Liver (tissue), 7 donors: ENCODE measurements at regions not wholly inside any gene's neighbourhood (a gene's known extent, or its start where the extent isn't known, plus 50 kb on each side); places are given as distances from the start of the nearest gene placed in this dataset.

Experiments
- DNase-seq: peaks from one replicate; pipeline ENCODE4 v3.0.0-alpha.2; 2017; ENCODE audit warnings: low spot score
- H3K27ac ChIP-seq, 2 donors: one replicate each; pipeline ENCODE4 v1.7.0; 2013; ENCODE audit warnings: inconsistent platforms in 2 of 2, low read length in 2 of 2, control low read depth in 1 of 2, low read depth in 1 of 2, mild to moderate bottlenecking in 1 of 2
- H3K27me3 ChIP-seq, 4 donors: one replicate each; pipeline versions ENCODE4 v1.6.1 to v1.7.0; 2013; ENCODE audit warnings: low read length in 3 of 4, inconsistent platforms in 1 of 4, mild to moderate bottlenecking in 1 of 4, moderate library complexity in 1 of 4; ENCODE audit not compliant: control insufficient read depth in 4 of 4, insufficient read depth in 4 of 4
- H3K36me3 ChIP-seq, 4 donors: one replicate each; pipeline versions ENCODE4 v1.6.1 to v1.7.0; 2013; ENCODE audit warnings: low read length in 3 of 4, mild to moderate bottlenecking in 3 of 4, low read depth in 1 of 4, moderate library complexity in 1 of 4; ENCODE audit not compliant: control insufficient read depth in 4 of 4, insufficient read depth in 3 of 4
- H3K4me1 ChIP-seq, 4 donors: one replicate each; pipeline versions ENCODE4 v1.6.1 to v1.7.0; 2013; ENCODE audit warnings: low read length in 3 of 4, mild to moderate bottlenecking in 3 of 4, moderate library complexity in 1 of 4; ENCODE audit not compliant: control insufficient read depth in 4 of 4, insufficient read depth in 4 of 4
- H3K4me3 ChIP-seq, 3 donors: one replicate each; pipeline versions ENCODE4 v1.6.1 to v1.7.0; 2013; ENCODE audit warnings: low read length in 3 of 3, control low read depth in 1 of 3, low read depth in 1 of 3, mild to moderate bottlenecking in 1 of 3
- H3K9ac ChIP-seq, 2 donors: one replicate each; pipeline ENCODE4 v1.7.0; 2013; ENCODE audit warnings: low read length in 2 of 2, mild to moderate bottlenecking in 2 of 2, moderate library complexity in 2 of 2, control low read depth in 1 of 2, low read depth in 1 of 2
- H3K9me3 ChIP-seq, 4 donors: one replicate each; pipeline versions ENCODE4 v1.6.1 to v1.7.0; 2013; ENCODE audit warnings: low read length in 3 of 4; ENCODE audit not compliant: control insufficient read depth in 4 of 4
- EGR1 ChIP-seq, 2 donors: IDR thresholded peaks; 2 replicates each; pipeline ENCODE4 v1.6.1; 2016 to 2018; ENCODE audit warnings: antibody characterized with exemption in 2 of 2, low read depth in 2 of 2
- FOXA1 ChIP-seq: IDR thresholded peaks from 2 replicates; pipeline ENCODE4 v1.6.1; 2016; ENCODE audit warnings: antibody characterized with exemption
- FOXA2 ChIP-seq: IDR thresholded peaks from 2 replicates; pipeline ENCODE4 v1.6.1; 2016; ENCODE audit warnings: antibody characterized with exemption
- GABPA ChIP-seq, 2 donors: IDR thresholded peaks in 1 of 2; conservative IDR thresholded peaks in 1 of 2; 2 replicates each; pipeline ENCODE4 v1.6.1; 2016; ENCODE audit warnings: antibody characterized with exemption in 2 of 2, mild to moderate bottlenecking in 1 of 2, moderate library complexity in 1 of 2
- HNF4A ChIP-seq, 2 donors: conservative IDR thresholded peaks; 2 replicates each; pipeline ENCODE4 v1.6.1; 2016; ENCODE audit warnings: antibody characterized with exemption in 2 of 2, mild to moderate bottlenecking in 2 of 2
- HNF4G ChIP-seq: IDR thresholded peaks from 2 replicates; pipeline ENCODE4 v1.6.1; 2016; ENCODE audit warnings: antibody characterized with exemption
- JUND ChIP-seq, 2 donors: IDR thresholded peaks; 2 replicates each; pipeline ENCODE4 v1.6.1; 2016; ENCODE audit warnings: antibody characterized with exemption in 2 of 2
- RAD21 ChIP-seq, 2 donors: IDR thresholded peaks; 2 replicates each; pipeline ENCODE4 v1.6.1; 2016; ENCODE audit warnings: antibody characterized with exemption in 2 of 2, mild to moderate bottlenecking in 2 of 2
- RXRA ChIP-seq, 2 donors: IDR thresholded peaks; 2 replicates each; pipeline ENCODE4 v1.6.1; 2017 to 2018; ENCODE audit warnings: antibody characterized with exemption in 2 of 2, mild to moderate bottlenecking in 1 of 2
- TAF1 ChIP-seq: conservative IDR thresholded peaks from 2 replicates; pipeline ENCODE4 v1.6.1; 2016; ENCODE audit warnings: antibody characterized with exemption, mild to moderate bottlenecking
- YY1 ChIP-seq: IDR thresholded peaks from 2 replicates; pipeline ENCODE4 v1.6.1; 2016; ENCODE audit warnings: antibody characterized with exemption, mild to moderate bottlenecking
- WGBS: extraction: QIAGEN DNeasy Blood & Tissue Kit; methylation state at CpG from one replicate; pipeline ENCODE4 v1.1.7; 2013; 5-methylcytosine and 5-hydroxymethylcytosine counted together
- TF ChIP-seq, protein P1 (sequence below): IDR thresholded peaks from 2 replicates; pipeline ENCODE4 v1.6.1; 2016; ENCODE audit warnings: antibody characterized with exemption, mild to moderate bottlenecking
- TF ChIP-seq, protein P2 (sequence below): IDR thresholded peaks from 2 replicates; pipeline ENCODE4 v1.6.1; 2016; ENCODE audit warnings: antibody characterized with exemption
- TF ChIP-seq, protein P3 (sequence below): IDR thresholded peaks from 2 replicates; pipeline ENCODE4 v1.6.1; 2016; ENCODE audit warnings: antibody characterized with exemption
- donor health status: healthy.
- donor health status: healthy.
- donor health status: healthy.
- donor health status: healthy.

DNA sequence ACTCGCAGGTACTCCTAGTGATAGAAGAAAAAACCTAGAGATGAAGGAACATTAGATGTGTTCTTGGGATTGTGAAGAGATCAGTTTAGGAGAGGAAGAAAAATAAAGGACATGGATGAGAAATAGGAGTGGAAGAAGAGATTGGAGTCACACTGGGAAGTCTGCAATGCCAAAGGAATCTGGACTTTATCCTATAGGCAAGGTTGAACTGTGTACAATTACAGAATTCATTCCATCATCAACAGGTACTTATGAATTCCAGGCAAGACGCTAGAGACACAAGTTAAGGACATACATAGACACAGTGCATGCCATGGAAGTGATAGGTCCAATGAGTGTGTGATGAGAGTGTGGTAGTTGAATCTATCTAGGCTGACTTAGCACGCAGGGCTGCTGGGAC, 101.3 kb downstream of the EDN1 start:
- Histone ChIP-seq H3K9me3 (no peaks in the 10 kb centered on the region), H3K9ac (no peak overlapping the region), H3K27me3 (no peaks in the 10 kb centered on the region), H3K27ac (no peak overlapping the region), H3K36me3 (no peaks in the 10 kb centered on the region), H3K4me3 (no peak overlapping the region), H3K4me1 (no peaks in the 10 kb centered on the region)
- 62% methylated on average over 3 of the region's 3 CpGs for WGBS
- TF ChIP-seq RAD21 (IDR thresholded peaks at IDR 0.05): no peak
- no peak for DNase-seq

DNA sequence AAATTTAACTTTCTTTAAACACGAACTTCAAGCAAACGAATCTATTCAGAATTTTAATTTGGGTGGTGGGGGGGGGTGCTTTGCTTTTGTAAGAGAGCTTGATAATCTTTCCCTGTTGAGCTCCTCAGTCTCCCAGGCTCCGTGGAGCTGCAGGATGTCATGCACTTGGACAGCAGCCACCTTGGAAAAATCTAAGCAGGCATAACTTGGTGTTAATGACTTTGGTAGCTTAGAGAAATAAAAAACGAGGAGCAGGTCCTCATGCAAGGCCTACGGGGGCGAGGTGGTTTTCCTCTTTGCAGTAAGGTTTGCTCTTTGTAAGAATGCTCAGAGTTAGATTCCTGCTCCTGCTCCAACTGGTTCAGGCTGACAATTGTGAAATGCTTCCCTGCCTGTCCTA, 102.3 kb downstream of the EDN1 start:
- 77% methylated on average over 6 of the region's 6 CpGs for WGBS
- Histone ChIP-seq H3K27me3 (no peaks in the 10 kb centered on the region), H3K9me3 (no peaks in the 10 kb centered on the region), H3K27ac (no peak overlapping the region), H3K4me3 (no peak overlapping the region), H3K4me1 (no peaks in the 10 kb centered on the region), H3K9ac (no peak overlapping the region), H3K36me3 (no peaks in the 10 kb centered on the region)
- TF ChIP-seq YY1 (no peak), FOXA2 (no peak)
- DNase-seq: no peak

DNA sequence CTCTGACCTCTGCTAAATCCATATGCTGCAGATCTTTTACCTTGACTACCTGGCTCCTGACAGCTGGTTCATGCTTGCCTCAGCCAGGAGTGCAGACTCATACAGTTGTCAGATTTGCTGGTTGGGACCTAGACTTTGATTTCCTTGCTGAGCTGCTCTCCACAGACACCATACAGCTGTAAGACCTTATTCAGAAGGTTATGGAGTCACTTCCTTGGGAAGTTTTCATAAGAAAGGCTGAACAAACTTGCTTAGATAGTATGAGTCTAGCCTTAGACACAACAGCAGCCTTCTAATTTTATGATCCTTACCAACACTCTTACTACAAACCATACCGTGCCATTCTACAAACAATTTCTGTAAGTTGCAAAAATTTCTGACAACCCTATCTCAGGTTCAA, 102.9 kb downstream of the EDN1 start:
- H3K36me3 ChIP-seq: no peaks in the 10 kb centered on the region
- no peak overlapping the region for H3K4me3 ChIP-seq
- H3K9me3 ChIP-seq: no peaks in the 10 kb centered on the region
- WGBS: 93% methylated on average over 1 of the region's 1 CpG
- DNase-seq: no peak
- H3K27ac ChIP-seq: no peak overlapping the region
- H3K4me1 ChIP-seq: no peaks in the 10 kb centered on the region
- no peak for TF ChIP-seq FOXA2
- no peak for TF ChIP-seq GABPA (IDR thresholded peaks at IDR 0.05 in 1 of 2, conservative IDR thresholded peaks at IDR 0.05 in 1 of 2)
- TF ChIP-seq, protein P1, sequence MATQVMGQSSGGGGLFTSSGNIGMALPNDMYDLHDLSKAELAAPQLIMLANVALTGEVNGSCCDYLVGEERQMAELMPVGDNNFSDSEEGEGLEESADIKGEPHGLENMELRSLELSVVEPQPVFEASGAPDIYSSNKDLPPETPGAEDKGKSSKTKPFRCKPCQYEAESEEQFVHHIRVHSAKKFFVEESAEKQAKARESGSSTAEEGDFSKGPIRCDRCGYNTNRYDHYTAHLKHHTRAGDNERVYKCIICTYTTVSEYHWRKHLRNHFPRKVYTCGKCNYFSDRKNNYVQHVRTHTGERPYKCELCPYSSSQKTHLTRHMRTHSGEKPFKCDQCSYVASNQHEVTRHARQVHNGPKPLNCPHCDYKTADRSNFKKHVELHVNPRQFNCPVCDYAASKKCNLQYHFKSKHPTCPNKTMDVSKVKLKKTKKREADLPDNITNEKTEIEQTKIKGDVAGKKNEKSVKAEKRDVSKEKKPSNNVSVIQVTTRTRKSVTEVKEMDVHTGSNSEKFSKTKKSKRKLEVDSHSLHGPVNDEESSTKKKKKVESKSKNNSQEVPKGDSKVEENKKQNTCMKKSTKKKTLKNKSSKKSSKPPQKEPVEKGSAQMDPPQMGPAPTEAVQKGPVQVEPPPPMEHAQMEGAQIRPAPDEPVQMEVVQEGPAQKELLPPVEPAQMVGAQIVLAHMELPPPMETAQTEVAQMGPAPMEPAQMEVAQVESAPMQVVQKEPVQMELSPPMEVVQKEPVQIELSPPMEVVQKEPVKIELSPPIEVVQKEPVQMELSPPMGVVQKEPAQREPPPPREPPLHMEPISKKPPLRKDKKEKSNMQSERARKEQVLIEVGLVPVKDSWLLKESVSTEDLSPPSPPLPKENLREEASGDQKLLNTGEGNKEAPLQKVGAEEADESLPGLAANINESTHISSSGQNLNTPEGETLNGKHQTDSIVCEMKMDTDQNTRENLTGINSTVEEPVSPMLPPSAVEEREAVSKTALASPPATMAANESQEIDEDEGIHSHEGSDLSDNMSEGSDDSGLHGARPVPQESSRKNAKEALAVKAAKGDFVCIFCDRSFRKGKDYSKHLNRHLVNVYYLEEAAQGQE: no peak
- no peak for TF ChIP-seq JUND (IDR thresholded peaks at IDR 0.05)
- TF ChIP-seq EGR1 (IDR thresholded peaks at IDR 0.05; ENCODE audit: low read depth in 2 of 2): no peak
- no peak for TF ChIP-seq HNF4A (conservative IDR thresholded peaks at IDR 0.05)
- TF ChIP-seq HNF4G: no peak
- TF ChIP-seq, protein P2, sequence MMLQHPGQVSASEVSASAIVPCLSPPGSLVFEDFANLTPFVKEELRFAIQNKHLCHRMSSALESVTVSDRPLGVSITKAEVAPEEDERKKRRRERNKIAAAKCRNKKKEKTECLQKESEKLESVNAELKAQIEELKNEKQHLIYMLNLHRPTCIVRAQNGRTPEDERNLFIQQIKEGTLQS: no peak
- TF ChIP-seq RAD21 (IDR thresholded peaks at IDR 0.05): no peak
- TF ChIP-seq FOXA1: no peak
- TF ChIP-seq, protein P3, sequence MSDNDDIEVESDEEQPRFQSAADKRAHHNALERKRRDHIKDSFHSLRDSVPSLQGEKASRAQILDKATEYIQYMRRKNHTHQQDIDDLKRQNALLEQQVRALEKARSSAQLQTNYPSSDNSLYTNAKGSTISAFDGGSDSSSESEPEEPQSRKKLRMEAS: no peak
- TF ChIP-seq TAF1: no peak
- no peak for TF ChIP-seq RXRA (IDR thresholded peaks at IDR 0.05)
- no peaks in the 10 kb centered on the region for H3K27me3 ChIP-seq
- H3K9ac ChIP-seq: no peak overlapping the region
